PFSK-1 (cell line): ENCODE measurements at regions not wholly inside any gene's neighbourhood (a gene's known extent, or its start where the extent isn't known, plus 50 kb on each side); places are given as distances from the start of the nearest gene placed in this dataset.

Experiments
- FOXP2 ChIP-seq: optimal IDR thresholded peaks from 2 replicates; pipeline ENCODE3; 2011; ENCODE audit warnings: borderline replicate concordance, control low read depth, inconsistent platforms; ENCODE audit not compliant: insufficient read depth; ENCODE audit errors: extremely low read length, extremely low read depth
- POLR2AphosphoS5 ChIP-seq: IDR thresholded peaks from 2 replicates; pipeline ENCODE4 v1.6.1; 2012; ENCODE audit warnings: low read depth, mild to moderate bottlenecking, control low read depth, low read length, moderate library complexity
- SIN3A ChIP-seq: IDR thresholded peaks from 2 replicates; pipeline ENCODE4 v1.6.1; 2012; ENCODE audit warnings: mild to moderate bottlenecking, low read length, moderate library complexity, borderline replicate concordance; ENCODE audit not compliant: insufficient read depth
- TAF1 ChIP-seq: IDR thresholded peaks from 2 replicates; pipeline ENCODE4 v1.6.1; 2012; ENCODE audit warnings: low read length, control low read depth, borderline replicate concordance; ENCODE audit not compliant: insufficient read depth
- TF ChIP-seq, protein P1 (sequence below), 2 experiments: IDR thresholded peaks; 2 replicates each; pipeline versions ENCODE4 v1.6.1 to v1.8.0; 2011 to 2012; ENCODE audit warnings: low read depth in 2 of 2, low read length in 2 of 2, control low read depth in 1 of 2, inconsistent platforms in 1 of 2, mild to moderate bottlenecking in 1 of 2, moderate library complexity in 1 of 2; ENCODE audit not compliant: insufficient read depth in 1 of 2

DNA sequence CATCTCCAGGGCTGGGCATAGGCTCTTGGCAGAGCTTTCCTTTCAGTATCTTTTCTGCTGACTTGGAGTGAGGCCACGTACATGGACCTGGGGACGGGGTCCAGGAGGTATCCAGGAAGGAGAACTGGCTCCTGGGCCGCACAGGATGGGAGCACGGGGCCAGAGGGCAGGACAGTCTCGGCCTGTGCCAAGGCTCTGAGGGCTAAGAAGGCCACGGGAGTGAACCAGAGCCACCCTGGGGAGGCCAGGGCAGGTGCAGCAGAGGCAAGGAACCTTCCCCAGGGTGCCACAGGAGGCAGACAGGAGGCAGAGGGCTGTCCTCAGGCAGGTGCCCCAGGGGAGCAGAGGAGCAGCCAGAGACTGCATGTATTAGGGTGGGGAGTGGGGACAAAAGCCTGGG, 50.3 kb downstream of the PLXNA1 start:
- TF ChIP-seq SIN3A = no peak

DNA sequence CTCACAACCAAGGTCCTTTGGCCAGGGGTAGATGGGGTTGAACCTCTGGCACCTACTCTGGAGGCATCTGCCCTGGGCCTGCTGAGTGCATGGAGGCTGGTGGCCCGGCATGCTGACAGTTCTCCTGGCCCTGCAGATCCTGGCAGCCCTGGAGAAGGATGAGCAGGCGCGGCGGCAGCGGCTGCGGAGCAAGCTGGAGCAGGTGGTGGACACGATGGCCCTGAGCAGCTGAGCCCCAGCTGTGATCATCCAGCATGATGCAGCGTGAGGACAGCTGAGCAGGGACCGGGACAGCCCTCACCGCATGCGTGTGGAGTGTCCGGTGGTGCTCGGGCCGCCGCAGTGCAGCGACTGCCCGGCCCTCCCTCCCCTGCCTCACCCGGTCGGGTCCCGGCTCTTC, 50.9 kb downstream of the PLXNA1 start:
- TF ChIP-seq, protein P1, sequence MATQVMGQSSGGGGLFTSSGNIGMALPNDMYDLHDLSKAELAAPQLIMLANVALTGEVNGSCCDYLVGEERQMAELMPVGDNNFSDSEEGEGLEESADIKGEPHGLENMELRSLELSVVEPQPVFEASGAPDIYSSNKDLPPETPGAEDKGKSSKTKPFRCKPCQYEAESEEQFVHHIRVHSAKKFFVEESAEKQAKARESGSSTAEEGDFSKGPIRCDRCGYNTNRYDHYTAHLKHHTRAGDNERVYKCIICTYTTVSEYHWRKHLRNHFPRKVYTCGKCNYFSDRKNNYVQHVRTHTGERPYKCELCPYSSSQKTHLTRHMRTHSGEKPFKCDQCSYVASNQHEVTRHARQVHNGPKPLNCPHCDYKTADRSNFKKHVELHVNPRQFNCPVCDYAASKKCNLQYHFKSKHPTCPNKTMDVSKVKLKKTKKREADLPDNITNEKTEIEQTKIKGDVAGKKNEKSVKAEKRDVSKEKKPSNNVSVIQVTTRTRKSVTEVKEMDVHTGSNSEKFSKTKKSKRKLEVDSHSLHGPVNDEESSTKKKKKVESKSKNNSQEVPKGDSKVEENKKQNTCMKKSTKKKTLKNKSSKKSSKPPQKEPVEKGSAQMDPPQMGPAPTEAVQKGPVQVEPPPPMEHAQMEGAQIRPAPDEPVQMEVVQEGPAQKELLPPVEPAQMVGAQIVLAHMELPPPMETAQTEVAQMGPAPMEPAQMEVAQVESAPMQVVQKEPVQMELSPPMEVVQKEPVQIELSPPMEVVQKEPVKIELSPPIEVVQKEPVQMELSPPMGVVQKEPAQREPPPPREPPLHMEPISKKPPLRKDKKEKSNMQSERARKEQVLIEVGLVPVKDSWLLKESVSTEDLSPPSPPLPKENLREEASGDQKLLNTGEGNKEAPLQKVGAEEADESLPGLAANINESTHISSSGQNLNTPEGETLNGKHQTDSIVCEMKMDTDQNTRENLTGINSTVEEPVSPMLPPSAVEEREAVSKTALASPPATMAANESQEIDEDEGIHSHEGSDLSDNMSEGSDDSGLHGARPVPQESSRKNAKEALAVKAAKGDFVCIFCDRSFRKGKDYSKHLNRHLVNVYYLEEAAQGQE (IDR thresholded peaks at IDR 0.05; ENCODE audit: insufficient read depth in 1 of 2, low read depth in 2 of 2, low read length in 2 of 2) = no peak
- no peak for TF ChIP-seq POLR2AphosphoS5
- no peak for TF ChIP-seq TAF1
- TF ChIP-seq FOXP2 = no peak
- TF ChIP-seq SIN3A = no peak

GRCh38 chr3:127034195-127034989, 51.5 kb downstream of the PLXNA1 start:
- TF ChIP-seq POLR2AphosphoS5 = no peak
- TF ChIP-seq, protein P1 (IDR thresholded peaks at IDR 0.05; ENCODE audit: insufficient read depth in 1 of 2, low read depth in 2 of 2, low read length in 2 of 2) = no peak
- no peak for TF ChIP-seq FOXP2
- TF ChIP-seq TAF1 = no peak
- TF ChIP-seq SIN3A = no peak

DNA sequence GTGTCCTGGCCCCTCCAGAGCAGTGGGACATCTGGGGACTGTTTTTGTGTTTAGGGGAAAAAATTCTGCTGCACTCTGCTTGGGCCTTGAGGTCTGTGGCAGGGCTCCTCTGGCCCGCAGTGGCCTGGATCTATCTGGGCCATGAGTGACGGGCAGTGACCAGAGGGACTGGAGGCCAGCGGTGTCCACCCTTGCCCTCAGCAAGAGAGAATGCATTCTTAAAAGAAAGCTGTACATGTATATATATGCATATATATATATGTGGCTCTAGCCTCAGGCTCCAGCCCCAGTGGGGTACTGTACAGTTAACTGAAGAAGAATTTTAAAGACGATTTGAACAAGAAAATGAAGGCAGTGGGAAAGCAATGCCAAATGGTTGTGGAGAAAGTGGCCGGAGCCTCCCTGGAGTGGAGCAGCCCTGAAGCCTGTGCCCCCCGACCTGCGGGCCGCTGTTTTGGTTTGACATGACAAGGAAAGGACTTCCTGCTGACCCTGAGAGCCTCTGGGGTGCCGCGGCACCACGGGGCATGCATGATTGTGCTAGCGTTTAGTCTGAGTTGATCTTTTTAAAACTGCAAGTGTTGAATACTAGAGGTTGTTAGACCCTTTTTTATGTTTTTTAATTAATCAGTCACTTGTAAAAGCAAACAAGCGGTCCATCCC, 52.2 kb downstream of the PLXNA1 start:
- TF ChIP-seq FOXP2 (no peak), SIN3A (no peak), POLR2AphosphoS5 (no peak), TAF1 (no peak)
- TF ChIP-seq, protein P1 (IDR thresholded peaks at IDR 0.05; ENCODE audit: insufficient read depth in 1 of 2, low read depth in 2 of 2, low read length in 2 of 2) = no peak

GRCh38 chr3:127035677-127036076, 52.8 kb downstream of the PLXNA1 start:
- no peak for TF ChIP-seq POLR2AphosphoS5
- TF ChIP-seq, protein P1 (IDR thresholded peaks at IDR 0.05; ENCODE audit: insufficient read depth in 1 of 2, low read depth in 2 of 2, low read length in 2 of 2) = no peak
- no peak for TF ChIP-seq TAF1
- TF ChIP-seq SIN3A = no peak
- no peak for TF ChIP-seq FOXP2
